Caco-2 (cell line): ENCODE measurements at regions not wholly inside any gene's neighbourhood (a gene's known extent, or its start where the extent isn't known, plus 50 kb on each side); places are given as distances from the start of the nearest gene placed in this dataset.

Experiments
- BruUV-seq: library from RNA; stranded (reverse); fragments of 400-500 nt; replicated peaks from 2 replicates; lab custom pipeline; 2021; lab: Mats Ljungman, UMichigan
- CTCF ChIA-PET: fragments of 300-600 bp; sonication (Branson Sonifier 250); formaldehyde crosslinking; loops from one replicate; lab custom pipeline; 2022; ENCODE audit warnings: antibody characterized with exemption; lab: Charles Lee
- POLR2A ChIA-PET: fragments of 300-600 bp; sonication (Branson Sonifier 250); formaldehyde crosslinking; loops from one replicate; lab custom pipeline; 2022; ENCODE audit warnings: antibody characterized with exemption; lab: Charles Lee
- DNase-seq, 2 experiments: peaks; one replicate each; pipeline versions ENCODE4 v3.0.0 to v3.0.0-alpha.2; 2020 to 2022
- H3K27me3 ChIP-seq: replicated peaks from 2 replicates; pipeline ENCODE4 v1.6.0; 2011; ENCODE audit warnings: low read length; ENCODE audit not compliant: control insufficient read depth, insufficient read depth
- H3K36me3 ChIP-seq: 2 replicates; pipeline ENCODE4 v1.5.1; 2011; ENCODE audit warnings: low read length; ENCODE audit not compliant: control insufficient read depth, insufficient read depth
- H3K4me1 ChIP-seq: fragments of 250-450 bp; sonication (Bioruptor Pico); 2 replicates; pipeline ENCODE4 v1.5.1; 2020; ENCODE audit warnings: mild to moderate bottlenecking
- H3K4me3 ChIP-seq: 2 replicates; pipeline ENCODE4 v1.5.1; 2011; ENCODE audit warnings: low read depth, mild to moderate bottlenecking, control low read depth, low read length
- H3K9me3 ChIP-seq: fragments of 250-450 bp; sonication (Bioruptor Pico); 2 replicates; pipeline ENCODE4 v1.5.1; 2020; ENCODE audit warnings: mild to moderate bottlenecking, moderate library complexity
- H3K27ac Mint-ChIP-seq: one replicate; pipeline ENCODE4 v1.8.0; 2022; ENCODE audit warnings: mixed read lengths; ENCODE audit not compliant: unreplicated experiment
- H3K27me3 Mint-ChIP-seq: one replicate; pipeline ENCODE4 v1.8.0; 2022; ENCODE audit warnings: mixed read lengths; ENCODE audit not compliant: insufficient read depth, unreplicated experiment
- H3K36me3 Mint-ChIP-seq: one replicate; pipeline ENCODE4 v1.8.0; 2022; ENCODE audit warnings: mild to moderate bottlenecking, mixed read lengths; ENCODE audit not compliant: insufficient read depth, unreplicated experiment
- H3K4me1 Mint-ChIP-seq: one replicate; pipeline ENCODE4 v1.8.0; 2022; ENCODE audit warnings: low read depth, mixed read lengths; ENCODE audit not compliant: unreplicated experiment
- H3K4me3 Mint-ChIP-seq: one replicate; pipeline ENCODE4 v1.8.0; 2022; ENCODE audit warnings: mild to moderate bottlenecking, moderate library complexity, mixed read lengths; ENCODE audit not compliant: unreplicated experiment
- H3K9me3 Mint-ChIP-seq: one replicate; pipeline ENCODE4 v1.8.0; 2022; ENCODE audit warnings: mixed read lengths; ENCODE audit not compliant: unreplicated experiment
- intact Hi-C: fragments of 100-400 bp; cut with micrococcal nuclease; formaldehyde crosslinking; loops from one replicate; pipeline ENCODE4 v1.10.0; 2022; ENCODE audit not compliant: unreplicated experiment
- TF ChIP-seq, protein P1 (sequence below), 2 experiments: fragments of 200-600 bp in 1 of 2; IDR thresholded peaks; 1 replicate in 1 of 2; 2 replicates in 1 of 2; pipeline versions ENCODE4 v1.5.1 to v1.8.0; 2011 to 2022; ENCODE audit warnings: antibody characterized with exemption in 1 of 2, control low read depth in 1 of 2, inconsistent platforms in 1 of 2, low read depth in 1 of 2, low read length in 1 of 2, mild to moderate bottlenecking in 1 of 2, moderate library complexity in 1 of 2; ENCODE audit not compliant: insufficient read depth in 1 of 2, severe bottlenecking in 1 of 2, unreplicated experiment in 1 of 2

- no peaks in the 10 kb centered on the region for H3K36me3 ChIP-seq
- H3K27ac Mint-ChIP-seq = no peak overlapping the region
- no peak overlapping the region for H3K4me3 Mint-ChIP-seq
- H3K4me1 Mint-ChIP-seq = no peaks in the 10 kb centered on the region
- BruUV-seq = no TSS peak
- ChIA-PET POLR2A (no interaction called here), CTCF (no interaction called here)
- no peaks in the 10 kb centered on the region for H3K9me3 Mint-ChIP-seq
- DNase-seq = no peak
- no peaks in the 10 kb centered on the region for H3K4me1 ChIP-seq
- no peak overlapping the region for H3K4me3 ChIP-seq
- TF ChIP-seq, protein P1, sequence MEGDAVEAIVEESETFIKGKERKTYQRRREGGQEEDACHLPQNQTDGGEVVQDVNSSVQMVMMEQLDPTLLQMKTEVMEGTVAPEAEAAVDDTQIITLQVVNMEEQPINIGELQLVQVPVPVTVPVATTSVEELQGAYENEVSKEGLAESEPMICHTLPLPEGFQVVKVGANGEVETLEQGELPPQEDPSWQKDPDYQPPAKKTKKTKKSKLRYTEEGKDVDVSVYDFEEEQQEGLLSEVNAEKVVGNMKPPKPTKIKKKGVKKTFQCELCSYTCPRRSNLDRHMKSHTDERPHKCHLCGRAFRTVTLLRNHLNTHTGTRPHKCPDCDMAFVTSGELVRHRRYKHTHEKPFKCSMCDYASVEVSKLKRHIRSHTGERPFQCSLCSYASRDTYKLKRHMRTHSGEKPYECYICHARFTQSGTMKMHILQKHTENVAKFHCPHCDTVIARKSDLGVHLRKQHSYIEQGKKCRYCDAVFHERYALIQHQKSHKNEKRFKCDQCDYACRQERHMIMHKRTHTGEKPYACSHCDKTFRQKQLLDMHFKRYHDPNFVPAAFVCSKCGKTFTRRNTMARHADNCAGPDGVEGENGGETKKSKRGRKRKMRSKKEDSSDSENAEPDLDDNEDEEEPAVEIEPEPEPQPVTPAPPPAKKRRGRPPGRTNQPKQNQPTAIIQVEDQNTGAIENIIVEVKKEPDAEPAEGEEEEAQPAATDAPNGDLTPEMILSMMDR (IDR thresholded peaks at IDR 0.05; ENCODE audit: insufficient read depth in 1 of 2, low read depth in 1 of 2, low read length in 1 of 2, severe bottlenecking in 1 of 2, unreplicated experiment in 1 of 2) = no peak
- intact Hi-C loops = no loop called here
- no peaks in the 10 kb centered on the region for H3K9me3 ChIP-seq
- no peaks in the 10 kb centered on the region for H3K36me3 Mint-ChIP-seq
- no peaks in the 10 kb centered on the region for H3K27me3 Mint-ChIP-seq
- no peaks in the 10 kb centered on the region for H3K27me3 ChIP-seq
Measured at GRCh38 chr5:164076556-164076955, 571.1 kb downstream of the MAT2B start.

- no peaks in the 10 kb centered on the region for H3K4me1 Mint-ChIP-seq
- Histone ChIP-seq H3K4me3 (no peak overlapping the region), H3K4me1 (no peaks in the 10 kb centered on the region), H3K9me3 (no peaks in the 10 kb centered on the region), H3K27me3 (no peaks in the 10 kb centered on the region), H3K36me3 (no peaks in the 10 kb centered on the region)
- intact Hi-C loops = no loop called here
- no peak overlapping the region for H3K4me3 Mint-ChIP-seq
- peaks cover 3% of the 10 kb centered on the region for H3K27me3 Mint-ChIP-seq
- no peak overlapping the region for H3K27ac Mint-ChIP-seq
- no peak for DNase-seq
- TF ChIP-seq, protein P1 (IDR thresholded peaks at IDR 0.05; ENCODE audit: insufficient read depth in 1 of 2, low read depth in 1 of 2, low read length in 1 of 2, severe bottlenecking in 1 of 2, unreplicated experiment in 1 of 2) = no peak
- BruUV-seq = no TSS peak
- no peaks in the 10 kb centered on the region for H3K36me3 Mint-ChIP-seq
- no peaks in the 10 kb centered on the region for H3K9me3 Mint-ChIP-seq
- POLR2A ChIA-PET = no interaction called here
- CTCF ChIA-PET = no interaction called here
Measured at GRCh38 chr5:164090358-164090757, 584.9 kb downstream of the MAT2B start.

- Mint-ChIP-seq H3K4me1 (no peaks in the 10 kb centered on the region), H3K4me3 (no peak overlapping the region), H3K9me3 (no peaks in the 10 kb centered on the region), H3K27me3 (peaks cover 3% of the 10 kb centered on the region), H3K27ac (no peak overlapping the region), H3K36me3 (no peaks in the 10 kb centered on the region)
- no TSS peak for BruUV-seq
- no peak for DNase-seq
- Histone ChIP-seq H3K9me3 (no peaks in the 10 kb centered on the region), H3K4me3 (no peak overlapping the region), H3K4me1 (no peaks in the 10 kb centered on the region), H3K27me3 (no peaks in the 10 kb centered on the region), H3K36me3 (no peaks in the 10 kb centered on the region)
- ChIA-PET CTCF (no interaction called here), POLR2A (no interaction called here)
- TF ChIP-seq, protein P1 (IDR thresholded peaks at IDR 0.05; ENCODE audit: insufficient read depth in 1 of 2, low read depth in 1 of 2, low read length in 1 of 2, severe bottlenecking in 1 of 2, unreplicated experiment in 1 of 2) = no peak
- intact Hi-C loops = no loop called here
Measured at GRCh38 chr5:164091836-164092235, 586.4 kb downstream of the MAT2B start.
